SK-N-SH (cell line): ENCODE measurements at regions not wholly inside any gene's neighbourhood (a gene's known extent, or its start where the extent isn't known, plus 50 kb on each side); places are given as distances from the start of the nearest gene placed in this dataset.

Experiments
- CTCF ChIP-seq: fragments of 200-600 bp; sonication (generic); IDR thresholded peaks from 2 replicates; pipeline ENCODE4 v1.6.1; 2017; ENCODE audit warnings: antibody characterized with exemption, mild to moderate bottlenecking, moderate library complexity
- RFX5 ChIP-seq: IDR thresholded peaks from 2 replicates; pipeline ENCODE4 v1.6.1; 2012; ENCODE audit warnings: mild to moderate bottlenecking, improper control_type of control experiment, low read length
- USF1 ChIP-seq: IDR thresholded peaks from 2 replicates; pipeline ENCODE4 v1.4.0; 2012; ENCODE audit warnings: low read depth, borderline replicate concordance

- TF ChIP-seq CTCF (no peak), USF1 (no peak), RFX5 (no peak)
Observed at GRCh38 chr10:123294109-123294508, 139.9 kb downstream of the BUB3 start.
